Endodermal cell (in vitro differentiated cells): ENCODE measurements at regions not wholly inside any gene's neighbourhood (a gene's known extent, or its start where the extent isn't known, plus 50 kb on each side); places are given as distances from the start of the nearest gene placed in this dataset.
"Not testable (repeated sequence)": the region's sequence is repeated elsewhere in the genome, so short reads cannot be mapped to it uniquely, and the experiment has no call there.

Source experiments
- DNase-seq: peaks from one replicate; pipeline ENCODE4 v3.0.0-alpha.2; 2017
- H3K27ac ChIP-seq: 2 replicates; pipeline ENCODE4 v1.5.1; 2013; ENCODE audit warnings: mild to moderate bottlenecking, low read depth, low read length, moderate library complexity
- H3K27me3 ChIP-seq: 2 replicates; pipeline ENCODE4 v1.6.1; 2013; ENCODE audit warnings: mild to moderate bottlenecking, low read length, moderate library complexity; ENCODE audit not compliant: insufficient read depth, control insufficient read depth, poor library complexity, severe bottlenecking
- H3K36me3 ChIP-seq: 2 replicates; pipeline ENCODE4 v1.7.0; 2013; ENCODE audit warnings: mild to moderate bottlenecking, low read length, moderate library complexity; ENCODE audit not compliant: control insufficient read depth, insufficient read depth
- H3K4me1 ChIP-seq: one replicate; pipeline ENCODE4 v1.7.0; 2013; ENCODE audit warnings: low read length; ENCODE audit not compliant: control insufficient read depth, insufficient read depth
- H3K4me3 ChIP-seq: 2 replicates; pipeline ENCODE4 v1.5.1; 2013; ENCODE audit warnings: mild to moderate bottlenecking, low read length, moderate library complexity
- H3K9ac ChIP-seq: 2 replicates; pipeline ENCODE4 v1.6.1; 2013; ENCODE audit warnings: mild to moderate bottlenecking, low read length, moderate library complexity; ENCODE audit not compliant: poor library complexity, severe bottlenecking; ENCODE audit errors: extremely low read depth
- H3K9me3 ChIP-seq: 2 replicates; pipeline ENCODE4 v1.6.1; 2013; ENCODE audit warnings: mild to moderate bottlenecking, low read length, moderate library complexity; ENCODE audit not compliant: control insufficient read depth
- H3K27ac Mint-ChIP-seq: 2 replicates; pipeline ENCODE4 v1.8.0; 2020; ENCODE audit warnings: mixed read lengths
- H3K27me3 Mint-ChIP-seq: 2 replicates; pipeline ENCODE4 v1.8.0; 2021; ENCODE audit warnings: mild to moderate bottlenecking, mixed read lengths; ENCODE audit not compliant: insufficient read depth
- H3K36me3 Mint-ChIP-seq: 2 replicates; pipeline ENCODE4 v1.8.0; 2020; ENCODE audit warnings: low read depth, mixed read lengths
- H3K4me1 Mint-ChIP-seq: 2 replicates; pipeline ENCODE4 v1.8.0; 2020; ENCODE audit warnings: mixed read lengths
- H3K4me3 Mint-ChIP-seq: 2 replicates; pipeline ENCODE4 v1.8.0; 2020; ENCODE audit warnings: mild to moderate bottlenecking, moderate library complexity, mixed read lengths
- H3K9me3 Mint-ChIP-seq: 2 replicates; pipeline ENCODE4 v1.8.0; 2020; ENCODE audit warnings: mild to moderate bottlenecking, mixed read lengths
- CTCF ChIP-seq: fragments of 200-600 bp; sonication (generic); conservative IDR thresholded peaks from 2 replicates; pipeline ENCODE4 v1.5.0; 2021; ENCODE audit warnings: antibody characterized with exemption, mild to moderate bottlenecking
- WGBS, 2 experiments: methylation state at CpG; one replicate each; pipeline versions ENCODE4 v1.1.5 to v1.1.7; 2013; ENCODE audit warnings: missing lambda C conversion rate in 2 of 2, mixed read lengths in 1 of 2; ENCODE audit not compliant: insufficient coverage in 1 of 2, insufficient read length in 1 of 2; 5-methylcytosine and 5-hydroxymethylcytosine counted together

GRCh38 chr10:35819011-35819410, 176.9 kb upstream of the FZD8 start:
- H3K27me3 Mint-ChIP-seq = no peaks in the 10 kb centered on the region
- no peak overlapping the region for H3K4me3 ChIP-seq
- no peaks in the 10 kb centered on the region for H3K9me3 ChIP-seq
- H3K27ac Mint-ChIP-seq = no peak overlapping the region
- no peaks in the 10 kb centered on the region for H3K36me3 Mint-ChIP-seq
- H3K4me1 ChIP-seq = peaks cover 9% of the 10 kb centered on the region
- H3K27me3 ChIP-seq = no peaks in the 10 kb centered on the region
- 33 to 91% methylated on average over 1 to 3 of the region's 3 CpGs for WGBS, 2 experiments
- TF ChIP-seq CTCF = no peak
- H3K9me3 Mint-ChIP-seq = no peaks in the 10 kb centered on the region
- DNase-seq = no peak
- H3K9ac ChIP-seq = no peak overlapping the region
- peaks cover 31% of the 10 kb centered on the region for H3K4me1 Mint-ChIP-seq
- H3K27ac ChIP-seq = no peak overlapping the region
- H3K36me3 ChIP-seq = no peaks in the 10 kb centered on the region
- H3K4me3 Mint-ChIP-seq = no peak overlapping the region

GRCh38 chr10:35817109-35817508, 175.0 kb upstream of the FZD8 start:
- H3K27me3 Mint-ChIP-seq, H3K9me3 Mint-ChIP-seq, H3K4me1 ChIP-seq, H3K27ac ChIP-seq, H3K27me3 ChIP-seq, H3K9me3 ChIP-seq, DNase-seq, H3K4me3 ChIP-seq, H3K27ac Mint-ChIP-seq, H3K9ac ChIP-seq, H3K4me3 Mint-ChIP-seq, H3K36me3 ChIP-seq, H3K36me3 Mint-ChIP-seq: not testable (repeated sequence)
- H3K4me1 Mint-ChIP-seq = peaks cover 30% of the 10 kb centered on the region
- WGBS, 2 experiments = 96 to 100% methylated on average over 2 to 3 of the region's 5 CpGs

- Mint-ChIP-seq H3K9me3 (no peaks in the 10 kb centered on the region), H3K27me3 (peaks cover 3% of the 10 kb centered on the region), H3K4me3 (no peak overlapping the region), H3K4me1 (peaks cover 12% of the 10 kb centered on the region), H3K27ac (no peak overlapping the region), H3K36me3 (no peaks in the 10 kb centered on the region)
- 92 to 100% methylated on average over 2 to 4 of the region's 4 CpGs for WGBS, 2 experiments
- Histone ChIP-seq H3K4me1 (no peaks in the 10 kb centered on the region), H3K9me3 (no peaks in the 10 kb centered on the region), H3K36me3 (no peaks in the 10 kb centered on the region), H3K27ac (no peak overlapping the region), H3K4me3 (no peak overlapping the region), H3K27me3 (no peaks in the 10 kb centered on the region), H3K9ac (no peak overlapping the region)
- DNase-seq = no peak
- no peak for TF ChIP-seq CTCF
Observed at GRCh38 chr10:35813219-35813618, 171.1 kb upstream of the FZD8 start.

GRCh38 chr10:35808344-35808743, 166.2 kb upstream of the FZD8 start:
- 82 to 89% methylated on average over 1 of the region's 1 CpG for WGBS, 2 experiments

More at GRCh38 chr10:35808344-35808743, 166.2 kb upstream of the FZD8 start:
- no peaks in the 10 kb centered on the region for H3K36me3 ChIP-seq
- H3K27me3 ChIP-seq = no peaks in the 10 kb centered on the region
- no peak overlapping the region for H3K4me3 Mint-ChIP-seq
- H3K9ac ChIP-seq = no peak overlapping the region
- peaks cover 3% of the 10 kb centered on the region for H3K27me3 Mint-ChIP-seq
- no peak overlapping the region for H3K27ac ChIP-seq
- H3K4me1 Mint-ChIP-seq = peaks cover 4% of the 10 kb centered on the region
- no peak for TF ChIP-seq CTCF
- DNase-seq = no peak
- no peaks in the 10 kb centered on the region for H3K9me3 Mint-ChIP-seq
- no peaks in the 10 kb centered on the region for H3K36me3 Mint-ChIP-seq
- H3K9me3 ChIP-seq = no peaks in the 10 kb centered on the region
- H3K4me1 ChIP-seq = no peaks in the 10 kb centered on the region
- no peak overlapping the region for H3K27ac Mint-ChIP-seq
- no peak overlapping the region for H3K4me3 ChIP-seq
